ENCODE measurements at regions not wholly inside any gene's neighbourhood (a gene's known extent, or its start where the extent isn't known, plus 50 kb on each side); places are given as distances from the start of the nearest gene placed in this dataset.

GRCh38 chr4:177596035-177596434 lies 153.8 kb upstream of the AGA start:
- no peak for TF ChIP-seq CTCF (IDR thresholded peaks at IDR 0.05; ENCODE audit: insufficient read depth, low read depth, low read length)
- TF ChIP-seq EZH2 (IDR thresholded peaks at IDR 0.05; ENCODE audit: insufficient read depth, low read length) = no peak
